OCI-LY7 (cell line): ENCODE measurements at regions not wholly inside any gene's neighbourhood (a gene's known extent, or its start where the extent isn't known, plus 50 kb on each side); places are given as distances from the start of the nearest gene placed in this dataset.

ENCODE experiments used
- BruUV-seq: library from RNA; stranded (reverse); fragments of 400-500 nt; replicated peaks from 2 replicates; lab custom pipeline; 2021; lab: Mats Ljungman, UMichigan
- CTCF ChIA-PET: fragments of 300-600 bp; sonication (Branson Sonifier 250); formaldehyde crosslinking; loops from one replicate; lab custom pipeline; 2022; ENCODE audit warnings: antibody characterized with exemption; ENCODE audit not compliant: unreplicated experiment; lab: Charles Lee
- POLR2A ChIA-PET: fragments of 300-600 bp; sonication (Branson Sonifier 250); formaldehyde crosslinking; loops from one replicate; lab custom pipeline; 2022; ENCODE audit warnings: antibody characterized with exemption; lab: Charles Lee
- DNase-seq: peaks from one replicate; pipeline ENCODE4 v3.0.0-alpha.2; 2015; ENCODE audit warnings: low spot score
- H2AFZ ChIP-seq: fragments of 200-600 bp; sonication (generic), shearing (Covaris generic); 2 replicates; pipeline ENCODE4 v1.6.1; 2014; ENCODE audit warnings: mild to moderate bottlenecking, antibody characterized with exemption, low read length, moderate library complexity
- H3K27ac ChIP-seq: fragments of 200-600 bp; sonication (generic); 2 replicates; pipeline ENCODE4 v1.5.1; 2014; ENCODE audit warnings: mixed run types, low read depth, mild to moderate bottlenecking, moderate library complexity, low read length, inconsistent platforms; ENCODE audit not compliant: poor library complexity, severe bottlenecking
- H3K36me3 ChIP-seq: fragments of 200-600 bp; sonication (generic); 2 replicates; pipeline ENCODE4 v1.6.1; 2014; ENCODE audit warnings: mild to moderate bottlenecking, antibody characterized with exemption, low read length, moderate library complexity, mixed read lengths; ENCODE audit not compliant: insufficient read depth
- H3K4me1 ChIP-seq: fragments of 200-600 bp; sonication (generic); 2 replicates; pipeline ENCODE4 v1.5.1; 2014; ENCODE audit warnings: mild to moderate bottlenecking, low read length; ENCODE audit not compliant: insufficient read depth, poor library complexity, severe bottlenecking
- H3K4me2 ChIP-seq: fragments of 200-600 bp; sonication (generic); 2 replicates; pipeline ENCODE4 v1.6.1; 2014; ENCODE audit warnings: mild to moderate bottlenecking, low read length
- H3K4me3 ChIP-seq: fragments of 200-600 bp; sonication (generic); 2 replicates; pipeline ENCODE4 v1.5.1; 2014; ENCODE audit warnings: mild to moderate bottlenecking, low read depth, low read length; ENCODE audit not compliant: poor library complexity, severe bottlenecking
- H3K79me2 ChIP-seq: fragments of 200-600 bp; sonication (generic); 2 replicates; pipeline ENCODE4 v1.6.1; 2016; ENCODE audit warnings: low read depth, mild to moderate bottlenecking, low read length, moderate library complexity, mixed read lengths; ENCODE audit not compliant: insufficient read depth
- H3K9me2 ChIP-seq: fragments of 200-600 bp; sonication (generic); 2 replicates; pipeline ENCODE4 v1.6.1; 2016; ENCODE audit warnings: mild to moderate bottlenecking, low read length, mixed read lengths; ENCODE audit not compliant: insufficient read depth
- H3K9me3 ChIP-seq: fragments of 200-600 bp; sonication (generic); 2 replicates; pipeline ENCODE4 v1.6.1; 2014; ENCODE audit warnings: mild to moderate bottlenecking, mixed run types, low read length, mixed read lengths
- H4K20me1 ChIP-seq: fragments of 200-600 bp; sonication (generic); 2 replicates; pipeline ENCODE4 v1.6.1; 2014; ENCODE audit warnings: mild to moderate bottlenecking, antibody characterized with exemption, low read length, moderate library complexity, mixed read lengths; ENCODE audit not compliant: insufficient read depth
- EZH2phosphoT487 ChIP-seq: fragments of 200-600 bp; sonication (generic); IDR thresholded peaks from 2 replicates; pipeline ENCODE4 v1.6.1; 2018; ENCODE audit warnings: low read depth, borderline replicate concordance, mild to moderate bottlenecking, mixed run types, antibody characterized with exemption, low read length, moderate library complexity, mixed read lengths
- intact Hi-C: fragments of 100-400 bp; cut with micrococcal nuclease; formaldehyde crosslinking; loops from one replicate; pipeline ENCODE4 v1.10.0; 2022; ENCODE audit not compliant: unreplicated experiment
- TF ChIP-seq, protein P1 (sequence below): fragments of 200-600 bp; sonication (generic); conservative IDR thresholded peaks from 2 replicates; pipeline ENCODE4 v1.5.1; 2014; ENCODE audit warnings: mild to moderate bottlenecking, antibody characterized with exemption, low read length, moderate library complexity, mixed read lengths

DNA sequence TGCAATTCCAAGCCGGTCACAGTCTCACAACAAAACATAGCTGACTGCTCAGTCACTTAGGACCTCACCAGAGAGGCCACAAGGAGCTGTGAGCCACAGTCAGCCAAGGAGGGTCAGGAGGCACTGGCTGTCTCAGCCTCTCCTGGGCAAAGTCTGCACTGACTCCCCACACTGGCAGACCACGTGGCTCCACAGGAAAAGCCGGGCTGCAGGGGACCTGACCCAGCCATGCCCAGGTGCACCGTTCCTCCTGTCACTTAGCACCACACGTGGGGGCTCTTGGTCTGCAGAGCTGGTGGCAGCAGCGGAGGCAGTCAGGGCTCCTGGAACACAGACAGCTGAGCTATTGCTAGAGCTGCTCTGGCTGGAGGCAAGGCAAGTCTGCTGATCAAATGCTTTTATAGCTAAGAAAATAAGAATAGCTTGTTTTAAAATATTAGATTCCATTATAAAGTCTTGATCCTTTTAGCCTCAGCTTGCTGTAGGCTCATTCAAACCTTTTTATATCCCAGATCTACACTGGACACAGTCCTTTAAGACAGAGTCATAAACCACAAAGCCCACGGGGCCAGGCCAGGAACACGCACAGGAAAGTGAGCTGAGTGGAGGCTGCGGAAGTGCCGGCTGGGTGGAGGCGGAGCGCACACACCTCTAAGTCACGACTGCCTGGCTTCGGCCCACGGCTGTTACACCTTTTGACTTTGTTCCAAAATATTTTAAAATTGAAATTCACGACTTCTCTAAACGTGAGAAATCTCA is 744.1 kb downstream of the UQCRFS1 start:
- peak; percentile 33 for DNase-seq
- no peak overlapping the region for H3K4me2 ChIP-seq
- ChIA-PET CTCF (interaction anchor here (0.7 to 2.2 kb wide), 2 partner anchors 164 to 165 kb away, joined by 4 to 6 read pairs; no protein-coding TSS in a partner anchor), POLR2A (interaction anchor here (0.7 to 1.3 kb wide), 5 partner anchors 18 to 171 kb away, joined by 3 read pairs; no protein-coding TSS in a partner anchor)
- H3K4me1 ChIP-seq, result peaks cover 25% of the 10 kb centered on the region
- H4K20me1 ChIP-seq, result no peaks in the 10 kb centered on the region
- H3K9me2 ChIP-seq, result no peaks in the 10 kb centered on the region
- TF ChIP-seq EZH2phosphoT487, result no peak
- TF ChIP-seq, protein P1, sequence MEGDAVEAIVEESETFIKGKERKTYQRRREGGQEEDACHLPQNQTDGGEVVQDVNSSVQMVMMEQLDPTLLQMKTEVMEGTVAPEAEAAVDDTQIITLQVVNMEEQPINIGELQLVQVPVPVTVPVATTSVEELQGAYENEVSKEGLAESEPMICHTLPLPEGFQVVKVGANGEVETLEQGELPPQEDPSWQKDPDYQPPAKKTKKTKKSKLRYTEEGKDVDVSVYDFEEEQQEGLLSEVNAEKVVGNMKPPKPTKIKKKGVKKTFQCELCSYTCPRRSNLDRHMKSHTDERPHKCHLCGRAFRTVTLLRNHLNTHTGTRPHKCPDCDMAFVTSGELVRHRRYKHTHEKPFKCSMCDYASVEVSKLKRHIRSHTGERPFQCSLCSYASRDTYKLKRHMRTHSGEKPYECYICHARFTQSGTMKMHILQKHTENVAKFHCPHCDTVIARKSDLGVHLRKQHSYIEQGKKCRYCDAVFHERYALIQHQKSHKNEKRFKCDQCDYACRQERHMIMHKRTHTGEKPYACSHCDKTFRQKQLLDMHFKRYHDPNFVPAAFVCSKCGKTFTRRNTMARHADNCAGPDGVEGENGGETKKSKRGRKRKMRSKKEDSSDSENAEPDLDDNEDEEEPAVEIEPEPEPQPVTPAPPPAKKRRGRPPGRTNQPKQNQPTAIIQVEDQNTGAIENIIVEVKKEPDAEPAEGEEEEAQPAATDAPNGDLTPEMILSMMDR, result no peak
- H3K79me2 ChIP-seq, result no peaks in the 10 kb centered on the region
- H2AFZ ChIP-seq, result no peak overlapping the region
- no peaks in the 10 kb centered on the region for H3K36me3 ChIP-seq
- BruUV-seq, result no TSS peak
- intact Hi-C loops, result loop anchor here (5.0 to 10.0 kb wide), 2 partner anchors 224 to 408 kb away; no protein-coding TSS in a partner anchor
- H3K27ac ChIP-seq, result no peak overlapping the region
- no peaks in the 10 kb centered on the region for H3K9me3 ChIP-seq
- no peak overlapping the region for H3K4me3 ChIP-seq

DNA sequence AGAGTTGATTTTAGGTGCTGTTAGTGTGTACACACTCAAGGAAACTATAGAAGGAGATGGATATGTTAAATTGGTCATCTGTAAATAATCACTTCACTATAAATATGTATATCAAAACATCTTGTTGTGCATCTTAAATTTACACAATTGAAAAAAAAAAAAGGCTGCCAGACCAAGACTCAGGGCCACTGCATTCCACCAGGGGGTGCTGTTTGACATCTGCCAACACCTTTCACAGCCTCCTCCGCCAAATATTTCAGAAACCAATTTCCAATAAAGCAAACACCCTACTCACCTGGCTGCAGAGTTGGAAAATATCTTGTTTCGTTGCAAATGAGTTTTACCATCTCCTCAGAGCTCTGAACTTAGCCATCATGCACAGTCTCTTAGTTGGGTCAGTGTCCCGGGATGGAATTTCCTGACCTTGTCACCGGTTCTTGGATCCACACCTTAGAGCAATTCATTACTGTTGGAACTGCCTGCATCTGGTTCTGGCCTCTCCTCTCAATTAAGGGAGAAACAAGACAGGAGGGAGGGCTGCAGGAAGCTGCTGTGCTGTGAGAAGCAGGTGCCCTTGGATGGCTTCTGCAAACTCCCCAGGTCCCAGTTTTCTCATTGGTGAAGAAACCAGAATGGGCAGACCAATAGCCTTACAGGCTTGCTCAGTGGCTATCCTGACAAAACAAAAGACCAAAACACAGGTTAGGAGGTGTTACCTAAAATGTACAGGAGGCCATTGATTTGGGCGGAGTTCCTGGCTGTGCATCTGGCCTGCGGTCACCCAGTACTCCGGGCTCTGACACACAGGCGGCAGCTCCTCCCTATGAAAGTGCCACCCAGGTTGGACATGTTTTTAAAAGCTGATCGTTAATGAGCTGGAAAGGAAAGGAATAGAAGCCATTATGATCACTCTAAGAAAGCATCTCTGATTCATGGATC is 746.6 kb downstream of the UQCRFS1 start:
- peak; percentile 72 for DNase-seq
- no peak overlapping the region for H3K4me2 ChIP-seq
- peaks cover 25% of the 10 kb centered on the region for H3K4me1 ChIP-seq

More for the DNA sequence above, 746.6 kb downstream of the UQCRFS1 start:
- POLR2A ChIA-PET, result interaction anchor here (0.6 kb wide), 1 partner anchor 76 kb away, joined by 3 read pairs; no protein-coding TSS in a partner anchor
- H3K79me2 ChIP-seq, result no peaks in the 10 kb centered on the region
- no peaks in the 10 kb centered on the region for H4K20me1 ChIP-seq
- CTCF ChIA-PET, result interaction anchor here (1.0 to 1.1 kb wide), 2 partner anchors 9 to 167 kb away, joined by 3 read pairs; no protein-coding TSS in a partner anchor
- H2AFZ ChIP-seq, result peak overlapping the region; percentile 19; the same call in 1 of the 2 replicates
- H3K27ac ChIP-seq, result no peak overlapping the region
- H3K4me3 ChIP-seq, result no peak overlapping the region
- no peaks in the 10 kb centered on the region for H3K36me3 ChIP-seq
- intact Hi-C loops, result loop anchor here (1.0 to 10.0 kb wide), 4 partner anchors 167 to 411 kb away; no protein-coding TSS in a partner anchor
- no peaks in the 10 kb centered on the region for H3K9me2 ChIP-seq
- H3K9me3 ChIP-seq, result no peaks in the 10 kb centered on the region
- no peak for TF ChIP-seq EZH2phosphoT487
- TF ChIP-seq, protein P1, result peak; percentile 97
- BruUV-seq, result no TSS peak
